ENCODE measurements at regions not wholly inside any gene's neighbourhood (a gene's known extent, or its start where the extent isn't known, plus 50 kb on each side); places are given as distances from the start of the nearest gene placed in this dataset.

GRCh38 chr17:77693776-77694175, 264.7 kb upstream of the TNRC6C start:
- Histone ChIP-seq H3K4me1 (ENCODE audit: control extremely low read depth in 1 of 4, control insufficient read depth in 4 of 4, insufficient read depth in 4 of 4, low read length in 3 of 4) (peaks cover 0 to 41% (median 25%) of the 10 kb centered on the region in 4 experiments), H3K27ac (ENCODE audit: insufficient read depth in 1 of 2, low read depth in 1 of 2, low read length in 2 of 2, poor library complexity in 1 of 2, severe bottlenecking in 2 of 2) (no peak overlapping the region), H3K36me3 (ENCODE audit: control insufficient read depth in 4 of 4, insufficient read depth in 4 of 4, low read length in 3 of 4) (no peaks in the 10 kb centered on the region), H3K9me3 (ENCODE audit: control extremely low read depth in 1 of 5, control insufficient read depth in 4 of 5, insufficient read depth in 2 of 5, low read depth in 1 of 5, low read length in 4 of 5) (no peaks in the 10 kb centered on the region), H3K27me3 (replicated peaks in 2 of 5; ENCODE audit: control insufficient read depth in 4 of 5, insufficient read depth in 5 of 5, low read length in 4 of 5) (peaks cover 0 to 36% (median 6%) of the 10 kb centered on the region in 5 experiments), H3K4me3 (ENCODE audit: control insufficient read depth in 1 of 7, extremely low read depth in 1 of 7, insufficient read depth in 4 of 7, low read depth in 2 of 7, low read length in 6 of 7) (no peak overlapping the region)
- ChIA-PET CTCF (no interaction called here), POLR2A (no interaction called here)
- no peak for DNase-seq
- 90% methylated on average over 3 of the region's 7 CpGs for WGBS (ENCODE audit: insufficient coverage)

DNA sequence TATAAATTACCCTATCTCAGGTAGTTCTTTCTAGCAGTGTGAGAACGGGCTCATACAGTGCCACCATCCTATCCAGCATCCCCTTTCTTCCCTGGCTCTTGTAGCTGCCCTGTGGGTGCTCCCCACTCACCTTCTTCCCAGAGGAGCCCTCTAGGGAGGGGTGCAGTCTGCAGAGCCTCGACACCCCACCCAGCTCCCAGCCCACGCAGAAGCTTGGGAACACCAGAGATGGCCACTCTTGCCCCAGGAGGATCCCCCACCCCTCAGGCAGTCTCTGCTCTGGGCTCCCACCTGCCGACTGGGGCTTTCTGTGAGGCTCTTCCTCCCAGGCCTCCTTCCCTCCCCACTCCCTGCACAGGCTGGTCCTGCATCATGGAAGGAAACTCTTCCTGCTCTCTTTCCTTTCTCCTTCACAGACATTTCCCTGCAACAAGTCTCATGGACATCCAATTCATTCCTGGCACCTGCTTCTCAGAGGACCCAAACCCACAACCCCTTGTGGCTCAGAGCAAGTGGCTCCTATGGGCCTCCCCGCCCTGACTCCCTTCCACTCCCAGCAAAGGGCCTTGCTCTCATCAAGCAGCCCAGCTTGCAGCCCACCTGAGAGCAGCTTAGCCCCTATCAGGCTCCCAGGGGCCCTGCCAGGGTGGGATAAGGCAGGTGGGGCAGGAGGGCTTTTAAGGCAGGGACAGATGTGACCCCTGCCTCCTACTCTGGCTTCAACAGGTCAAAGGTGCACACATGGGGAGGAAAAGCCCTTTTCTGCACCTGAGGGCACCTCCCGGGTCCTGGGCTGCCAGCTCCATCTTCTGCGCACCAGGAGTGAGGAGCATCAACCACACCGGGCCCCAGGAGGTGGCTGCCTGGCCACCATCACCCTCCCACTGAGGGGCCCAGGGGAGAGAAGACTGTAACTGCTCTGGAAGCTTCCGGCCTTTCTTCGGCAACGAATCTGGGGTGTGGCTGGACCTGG, 263.8 kb upstream of the TNRC6C start:
- H3K4me1 ChIP-seq (ENCODE audit: control extremely low read depth in 1 of 4, control insufficient read depth in 4 of 4, insufficient read depth in 4 of 4, low read length in 3 of 4), result peaks cover 0 to 41% (median 25%) of the 10 kb centered on the region in 4 experiments
- H3K36me3 ChIP-seq (ENCODE audit: control insufficient read depth in 4 of 4, insufficient read depth in 4 of 4, low read length in 3 of 4), result no peaks in the 10 kb centered on the region
- H3K4me3 ChIP-seq (ENCODE audit: control insufficient read depth in 1 of 7, extremely low read depth in 1 of 7, insufficient read depth in 4 of 7, low read depth in 2 of 7, low read length in 6 of 7), result no peak overlapping the region
- POLR2A ChIA-PET, result no interaction called here
- WGBS (ENCODE audit: insufficient coverage), result 96% methylated on average over 11 of the region's 11 CpGs
- CTCF ChIA-PET, result no interaction called here
- H3K9me3 ChIP-seq (ENCODE audit: control extremely low read depth in 1 of 5, control insufficient read depth in 4 of 5, insufficient read depth in 2 of 5, low read depth in 1 of 5, low read length in 4 of 5), result no peaks in the 10 kb centered on the region
- H3K27ac ChIP-seq (ENCODE audit: insufficient read depth in 1 of 2, low read depth in 1 of 2, low read length in 2 of 2, poor library complexity in 1 of 2, severe bottlenecking in 2 of 2), result no peak overlapping the region
- peaks cover 0 to 36% (median 6%) of the 10 kb centered on the region in 5 experiments for H3K27me3 ChIP-seq (replicated peaks in 2 of 5; ENCODE audit: control insufficient read depth in 4 of 5, insufficient read depth in 5 of 5, low read length in 4 of 5)
- DNase-seq, result no peak

DNA sequence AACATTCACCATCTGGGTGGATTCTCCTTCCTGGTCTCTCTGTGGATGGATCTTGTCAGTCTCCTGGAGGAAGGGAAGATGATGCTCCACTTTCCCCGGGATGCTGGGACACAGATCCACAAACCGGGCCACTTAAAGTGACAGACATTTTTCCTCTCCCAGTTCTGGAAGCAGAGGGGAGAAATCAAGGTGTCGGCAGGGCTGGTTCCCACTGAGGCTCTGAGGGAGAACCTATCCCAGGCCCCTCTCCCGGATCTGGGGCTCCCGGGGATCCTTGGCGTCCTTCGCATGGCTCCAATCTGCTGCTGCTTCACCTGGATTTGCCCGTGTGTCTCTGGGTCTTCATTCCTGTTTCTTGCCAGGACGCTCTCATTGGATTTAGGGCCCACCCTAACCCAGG, 263.1 kb upstream of the TNRC6C start:
- Histone ChIP-seq H3K27ac (ENCODE audit: insufficient read depth in 1 of 2, low read depth in 1 of 2, low read length in 2 of 2, poor library complexity in 1 of 2, severe bottlenecking in 2 of 2) (no peak overlapping the region), H3K27me3 (replicated peaks in 2 of 5; ENCODE audit: control insufficient read depth in 4 of 5, insufficient read depth in 5 of 5, low read length in 4 of 5) (peaks cover 0 to 36% (median 6%) of the 10 kb centered on the region in 5 experiments), H3K4me3 (ENCODE audit: control insufficient read depth in 1 of 7, extremely low read depth in 1 of 7, insufficient read depth in 4 of 7, low read depth in 2 of 7, low read length in 6 of 7) (no peak overlapping the region), H3K9me3 (ENCODE audit: control extremely low read depth in 1 of 5, control insufficient read depth in 4 of 5, insufficient read depth in 2 of 5, low read depth in 1 of 5, low read length in 4 of 5) (no peaks in the 10 kb centered on the region), H3K36me3 (ENCODE audit: control insufficient read depth in 4 of 4, insufficient read depth in 4 of 4, low read length in 3 of 4) (no peaks in the 10 kb centered on the region), H3K4me1 (ENCODE audit: control extremely low read depth in 1 of 4, control insufficient read depth in 4 of 4, insufficient read depth in 4 of 4, low read length in 3 of 4) (peaks cover 0 to 36% (median 22%) of the 10 kb centered on the region in 4 experiments)
- CTCF ChIA-PET, result no interaction called here
- DNase-seq, result no peak
- POLR2A ChIA-PET, result no interaction called here
- WGBS (ENCODE audit: insufficient coverage), result 97% methylated on average over 7 of the region's 9 CpGs

DNA sequence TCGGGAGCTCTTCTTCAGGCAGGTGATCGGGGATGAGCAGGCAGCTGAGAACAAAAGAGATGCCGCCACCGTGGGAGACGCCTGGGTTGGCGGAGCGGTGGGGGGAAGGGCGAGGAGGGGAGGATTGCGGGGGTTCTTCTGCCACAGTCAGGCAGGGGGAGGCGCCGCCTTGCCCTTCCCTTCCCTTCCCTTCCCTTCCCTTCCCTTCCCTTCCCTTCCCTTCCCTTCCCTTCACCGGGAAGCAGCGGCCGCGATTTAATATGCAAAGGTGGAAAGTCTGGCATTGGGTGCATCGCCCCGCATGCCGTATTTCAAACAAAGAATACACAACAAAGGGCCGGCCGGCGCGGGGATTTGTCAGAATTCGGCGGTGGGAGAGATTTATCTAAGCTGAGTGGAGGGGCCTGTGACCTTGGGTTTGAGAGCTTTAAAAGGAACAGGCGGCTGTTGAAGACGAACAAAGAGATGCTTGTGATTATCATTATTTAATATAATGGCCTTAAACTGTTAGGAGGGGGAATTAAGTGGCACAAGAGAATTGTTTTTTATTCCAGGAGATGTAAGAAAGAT, 262.3 kb upstream of the TNRC6C start:
- POLR2A ChIA-PET, result interaction anchor here (0.7 kb wide), 1 partner anchor 1177 kb away, joined by 3 read pairs; no protein-coding TSS in a partner anchor
- H3K36me3 ChIP-seq (ENCODE audit: control insufficient read depth in 4 of 4, insufficient read depth in 4 of 4, low read length in 3 of 4), result no peaks in the 10 kb centered on the region
- H3K4me3 ChIP-seq (ENCODE audit: control insufficient read depth in 1 of 7, extremely low read depth in 1 of 7, insufficient read depth in 4 of 7, low read depth in 2 of 7, low read length in 6 of 7), result peak overlapping the region in 1 of 7 experiments; percentile 33
- CTCF ChIA-PET, result no interaction called here
- no peak overlapping the region for H3K27ac ChIP-seq (ENCODE audit: insufficient read depth in 1 of 2, low read depth in 1 of 2, low read length in 2 of 2, poor library complexity in 1 of 2, severe bottlenecking in 2 of 2)
- peaks cover 0 to 4% (median 0%) of the 10 kb centered on the region in 5 experiments for H3K9me3 ChIP-seq (ENCODE audit: control extremely low read depth in 1 of 5, control insufficient read depth in 4 of 5, insufficient read depth in 2 of 5, low read depth in 1 of 5, low read length in 4 of 5)
- 45% methylated on average over 7 of the region's 26 CpGs for WGBS (ENCODE audit: insufficient coverage)
- peaks cover 0 to 36% (median 6%) of the 10 kb centered on the region in 5 experiments for H3K27me3 ChIP-seq (replicated peaks in 2 of 5; ENCODE audit: control insufficient read depth in 4 of 5, insufficient read depth in 5 of 5, low read length in 4 of 5)
- no peak for DNase-seq
- peaks cover 0 to 28% (median 14%) of the 10 kb centered on the region in 4 experiments for H3K4me1 ChIP-seq (ENCODE audit: control extremely low read depth in 1 of 4, control insufficient read depth in 4 of 4, insufficient read depth in 4 of 4, low read length in 3 of 4)

DNA sequence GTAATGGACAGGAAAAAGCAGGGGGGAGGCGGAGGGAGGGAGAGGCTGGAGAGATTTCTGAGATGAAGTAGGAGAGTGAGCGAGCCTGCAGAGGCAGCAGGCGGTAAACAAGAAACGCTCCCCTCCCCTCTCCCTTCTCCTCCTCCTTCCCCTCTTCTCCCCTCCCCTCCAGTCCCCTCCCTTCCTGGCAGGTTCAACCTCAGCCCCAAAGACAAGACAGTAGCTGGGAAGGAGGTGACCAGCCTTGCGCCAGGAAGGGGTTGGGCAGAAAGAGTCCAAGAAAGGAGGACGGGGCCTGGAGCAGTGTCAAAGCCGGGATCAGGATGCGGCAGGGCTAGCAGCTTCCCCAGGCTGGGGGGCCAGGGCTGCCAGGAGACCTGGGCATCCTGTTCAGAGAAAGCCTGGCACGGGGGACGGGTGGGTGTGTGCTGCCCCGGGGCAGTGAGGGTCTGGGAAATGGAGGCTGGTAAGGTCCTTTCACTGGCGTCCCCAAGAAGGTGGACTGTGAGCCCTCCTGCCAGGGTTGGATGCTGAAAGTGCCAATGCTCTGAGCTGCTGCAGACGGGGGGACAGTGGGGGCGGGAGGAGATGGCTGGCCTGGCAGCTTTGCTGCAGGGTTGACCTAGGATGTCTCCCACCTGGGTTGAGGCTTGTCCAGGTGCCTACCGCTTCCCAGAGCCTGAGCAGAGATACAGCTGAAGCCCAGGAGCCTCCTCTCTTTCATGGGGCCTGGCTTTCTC, 261.6 kb upstream of the TNRC6C start:
- no peaks in the 10 kb centered on the region for H3K36me3 ChIP-seq (ENCODE audit: control insufficient read depth in 4 of 4, insufficient read depth in 4 of 4, low read length in 3 of 4)
- no peak overlapping the region for H3K27ac ChIP-seq (ENCODE audit: insufficient read depth in 1 of 2, low read depth in 1 of 2, low read length in 2 of 2, poor library complexity in 1 of 2, severe bottlenecking in 2 of 2)
- WGBS (ENCODE audit: insufficient coverage), result 32% methylated on average over 7 of the region's 15 CpGs
- no peak for DNase-seq
- POLR2A ChIA-PET, result interaction anchor here (0.7 kb wide), 1 partner anchor 1178 kb away, joined by 3 read pairs; no protein-coding TSS in a partner anchor
- H3K9me3 ChIP-seq (ENCODE audit: control extremely low read depth in 1 of 5, control insufficient read depth in 4 of 5, insufficient read depth in 2 of 5, low read depth in 1 of 5, low read length in 4 of 5), result peaks cover 0 to 9% (median 2%) of the 10 kb centered on the region in 5 experiments
- H3K27me3 ChIP-seq (replicated peaks in 2 of 5; ENCODE audit: control insufficient read depth in 4 of 5, insufficient read depth in 5 of 5, low read length in 4 of 5), result peaks cover 0 to 36% (median 6%) of the 10 kb centered on the region in 5 experiments
- peak overlapping the region in 1 of 7 experiments; percentile 33 for H3K4me3 ChIP-seq (ENCODE audit: control insufficient read depth in 1 of 7, extremely low read depth in 1 of 7, insufficient read depth in 4 of 7, low read depth in 2 of 7, low read length in 6 of 7)
- peaks cover 0 to 24% (median 10%) of the 10 kb centered on the region in 4 experiments for H3K4me1 ChIP-seq (ENCODE audit: control extremely low read depth in 1 of 4, control insufficient read depth in 4 of 4, insufficient read depth in 4 of 4, low read length in 3 of 4)
- CTCF ChIA-PET, result interaction anchor here (0.7 kb wide), 1 partner anchor 1813 kb away, joined by 3 read pairs; no protein-coding TSS in a partner anchor

GRCh38 chr17:77697480-77698400, 260.8 kb upstream of the TNRC6C start:
- Histone ChIP-seq H3K9me3 (ENCODE audit: control extremely low read depth in 1 of 5, control insufficient read depth in 4 of 5, insufficient read depth in 2 of 5, low read depth in 1 of 5, low read length in 4 of 5) (peaks cover 0 to 12% (median 7%) of the 10 kb centered on the region in 5 experiments), H3K36me3 (ENCODE audit: control insufficient read depth in 4 of 4, insufficient read depth in 4 of 4, low read length in 3 of 4) (no peaks in the 10 kb centered on the region), H3K4me1 (ENCODE audit: control extremely low read depth in 1 of 4, control insufficient read depth in 4 of 4, insufficient read depth in 4 of 4, low read length in 3 of 4) (peaks cover 0 to 24% (median 10%) of the 10 kb centered on the region in 4 experiments), H3K27me3 (replicated peaks in 2 of 5; ENCODE audit: control insufficient read depth in 4 of 5, insufficient read depth in 5 of 5, low read length in 4 of 5) (peaks cover 0 to 36% (median 6%) of the 10 kb centered on the region in 5 experiments), H3K27ac (ENCODE audit: insufficient read depth in 1 of 2, low read depth in 1 of 2, low read length in 2 of 2, poor library complexity in 1 of 2, severe bottlenecking in 2 of 2) (no peak overlapping the region), H3K4me3 (ENCODE audit: control insufficient read depth in 1 of 7, extremely low read depth in 1 of 7, insufficient read depth in 4 of 7, low read depth in 2 of 7, low read length in 6 of 7) (no peak overlapping the region)
- ChIA-PET CTCF (interaction anchor here (0.7 kb wide), 1 partner anchor 1814 kb away, joined by 3 read pairs; no protein-coding TSS in a partner anchor), POLR2A (no interaction called here)
- 43% methylated on average over 12 of the region's 16 CpGs for WGBS (ENCODE audit: insufficient coverage)
- DNase-seq, result no peak
